Astrocyte of the cerebellum (primary cell): ENCODE measurements at regions not wholly inside any gene's neighbourhood (a gene's known extent, or its start where the extent isn't known, plus 50 kb on each side); places are given as distances from the start of the nearest gene placed in this dataset.

Experiments used
- DNase-seq: peaks from one replicate; pipeline ENCODE4 v3.0.0-alpha.2; 2011; ENCODE audit warnings: low read depth
- H3K4me3 ChIP-seq: 2 replicates; pipeline ENCODE4 v1.5.1; 2011; ENCODE audit warnings: mild to moderate bottlenecking, low read depth, low read length, moderate library complexity
- CTCF ChIP-seq: IDR thresholded peaks from 2 replicates; pipeline ENCODE4 v1.5.1; 2012; ENCODE audit warnings: low read length, low read depth, moderate library complexity, mild to moderate bottlenecking; ENCODE audit errors: missing control alignments
- in situ Hi-C: cut with HindIII; loops from 2 replicates; pipeline ENCODE4 v1.10.0; 2017; ENCODE audit warnings: low sequenced_read_pairs

DNA sequence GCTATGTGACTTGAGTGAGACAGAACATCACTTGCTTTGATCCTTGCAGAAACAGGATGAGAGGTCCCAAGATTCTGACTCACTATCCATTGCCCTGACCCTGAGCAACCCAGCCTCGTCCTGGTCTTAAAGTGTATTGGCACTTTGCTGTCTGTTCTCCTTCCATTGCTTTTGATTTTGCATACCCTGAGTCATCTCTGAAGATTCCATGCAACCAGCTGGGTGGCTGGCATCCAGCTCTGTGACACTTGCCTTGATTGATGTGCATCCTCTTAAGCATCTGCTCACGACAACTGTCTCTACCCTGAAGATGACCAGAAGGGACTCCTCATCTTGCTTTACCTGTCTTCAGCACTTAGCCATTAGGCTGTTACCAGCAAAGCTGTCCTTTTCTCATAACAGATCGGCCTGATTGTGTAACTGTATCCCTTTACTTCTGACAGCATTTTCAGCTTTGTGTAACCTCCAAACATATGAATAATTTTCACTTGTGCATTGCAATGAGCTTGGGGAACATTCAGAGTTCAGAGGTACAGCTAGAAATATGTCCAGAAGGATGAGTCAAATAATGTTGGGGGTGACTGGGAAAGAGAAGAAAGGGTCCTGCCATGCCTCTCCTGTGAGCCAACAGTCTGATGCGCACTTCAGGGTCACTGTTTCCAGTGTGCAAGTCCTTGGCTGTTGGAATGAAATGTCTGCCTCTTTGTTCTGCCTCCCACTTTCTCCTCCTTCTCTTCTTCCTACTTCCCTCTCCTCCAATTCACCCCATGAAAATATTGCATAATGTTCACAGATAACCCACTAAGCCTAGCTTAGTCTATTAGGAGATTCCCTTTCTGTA, 249.7 kb upstream of the OSR1 start:
- in situ Hi-C loops = no loop called here
- DNase-seq = peak; percentile 61
- H3K4me3 ChIP-seq = no peak overlapping the region
- TF ChIP-seq CTCF = no peak

- TF ChIP-seq CTCF = no peak
- H3K4me3 ChIP-seq = no peak overlapping the region
- in situ Hi-C loops = no loop called here
- DNase-seq = no peak
These were observed 249.0 kb upstream of the OSR1 start for GRCh38 chr2:19607400-19607799.

DNA sequence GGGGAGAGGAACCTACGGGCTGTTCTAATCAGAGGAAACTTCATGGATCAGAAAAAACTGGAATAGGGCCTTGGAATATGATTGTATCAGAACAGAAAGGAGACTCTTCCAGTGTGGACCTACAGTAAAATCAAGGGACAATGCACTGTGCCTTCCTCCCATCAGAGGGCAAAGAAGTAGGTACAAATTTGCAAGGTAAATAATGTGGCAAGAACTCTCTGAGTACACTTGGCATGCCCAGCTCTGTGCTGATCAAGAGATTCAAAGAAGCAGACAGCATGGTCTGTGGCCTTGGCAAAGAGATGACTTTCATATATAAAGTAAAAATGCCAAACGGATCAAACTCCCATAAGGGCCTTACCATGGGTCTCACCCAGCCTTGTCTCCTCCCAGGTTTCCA, 242.6 kb upstream of the OSR1 start:
- H3K4me3 ChIP-seq = no peak overlapping the region
- TF ChIP-seq CTCF = no peak
- no peak for DNase-seq
- in situ Hi-C loops = no loop called here

GRCh38 chr2:19600506-19600905, 242.1 kb upstream of the OSR1 start:
- no peak for DNase-seq
- TF ChIP-seq CTCF = no peak
- H3K4me3 ChIP-seq = no peak overlapping the region
- in situ Hi-C loops = no loop called here

DNA sequence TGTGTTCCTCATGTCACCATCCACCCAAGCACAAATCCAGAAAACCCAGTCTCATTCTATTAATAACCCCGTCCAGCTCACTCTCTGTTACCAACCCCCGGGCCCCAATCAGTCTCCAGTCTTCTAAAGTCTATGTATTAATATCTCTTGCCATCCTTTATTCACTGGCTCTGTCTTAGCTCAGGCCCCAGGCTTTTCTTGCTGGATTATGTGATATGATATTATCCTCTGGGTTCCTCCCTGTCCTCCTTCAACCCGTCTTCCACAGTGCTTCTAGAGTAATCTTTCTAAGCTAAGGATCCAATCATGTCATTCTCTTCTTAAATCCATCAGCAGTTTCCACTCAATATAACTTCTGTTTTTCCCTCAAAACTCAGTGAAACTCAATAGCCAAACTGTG, 240.5 kb upstream of the OSR1 start:
- no peak for TF ChIP-seq CTCF
- no peak overlapping the region for H3K4me3 ChIP-seq
- in situ Hi-C loops = no loop called here
- no peak for DNase-seq

GRCh38 chr2:19592197-19592596, 233.8 kb upstream of the OSR1 start:
- no peak overlapping the region for H3K4me3 ChIP-seq
- in situ Hi-C loops = no loop called here
- TF ChIP-seq CTCF = no peak
- no peak for DNase-seq

- in situ Hi-C loops = no loop called here
- no peak overlapping the region for H3K4me3 ChIP-seq
- no peak for TF ChIP-seq CTCF
- no peak for DNase-seq
These were observed 231.4 kb upstream of the OSR1 start for GRCh38 chr2:19589791-19590190.
